Stomach (tissue), 4 donors: ENCODE measurements at regions not wholly inside any gene's neighbourhood (a gene's known extent, or its start where the extent isn't known, plus 50 kb on each side); places are given as distances from the start of the nearest gene placed in this dataset.

ENCODE experiments used
- CTCF ChIP-seq, 7 experiments: fragments of 450-650 bp in 4 of 7; fragments of 200-600 bp in 3 of 7; sonication (generic) in 3 of 7; IDR thresholded peaks; one replicate each; pipeline ENCODE4 v1.5.1; 2016 to 2019; ENCODE audit warnings: antibody characterized with exemption in 7 of 7, control low read depth in 2 of 7, mild to moderate bottlenecking in 1 of 7
- POLR2A ChIP-seq, 4 donors: fragments of 450-650 bp; IDR thresholded peaks; one replicate each; pipeline ENCODE4 v1.6.1; 2016; ENCODE audit warnings: antibody characterized with exemption in 4 of 4, control low read depth in 2 of 4, mild to moderate bottlenecking in 1 of 4, moderate library complexity in 1 of 4
- POLR2AphosphoS5 ChIP-seq, 3 donors: sonication (generic); formaldehyde crosslinking; IDR thresholded peaks; one replicate each; pipeline ENCODE4 v1.6.1; 2016; ENCODE audit warnings: antibody characterized with exemption in 3 of 3

DNA sequence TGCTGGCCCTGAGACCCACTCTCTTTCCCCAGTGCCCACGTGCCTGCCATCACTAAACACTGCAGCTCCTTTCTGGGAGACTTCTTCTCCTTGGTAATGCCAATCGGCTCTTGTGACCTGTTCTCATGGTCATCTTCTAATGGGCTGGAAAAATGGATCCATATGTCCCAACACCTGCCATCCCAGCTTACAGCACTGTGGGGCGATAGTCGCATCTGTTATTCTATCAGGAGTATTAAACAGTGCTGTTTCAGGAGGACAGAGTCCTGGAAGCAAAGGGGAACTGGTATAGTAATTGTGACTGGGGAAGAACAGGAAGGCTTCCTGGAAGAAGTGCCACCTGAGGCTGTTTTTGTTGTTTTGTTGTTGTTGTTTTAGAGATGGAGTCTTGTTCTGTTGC, 411.2 kb downstream of the GLRX3 start:
- no peak for TF ChIP-seq POLR2A (IDR thresholded peaks at IDR 0.05)
- TF ChIP-seq CTCF (IDR thresholded peaks at IDR 0.05), result no peak
- TF ChIP-seq POLR2AphosphoS5 (IDR thresholded peaks at IDR 0.05), result no peak
